ENCODE measurements at regions not wholly inside any gene's neighbourhood (a gene's known extent, or its start where the extent isn't known, plus 50 kb on each side); places are given as distances from the start of the nearest gene placed in this dataset.

- no peak for TF ChIP-seq CTCF (IDR thresholded peaks at IDR 0.05 in 2 of 3, conservative IDR thresholded peaks at IDR 0.05 in 1 of 3; ENCODE audit: borderline replicate concordance in 1 of 3, insufficient read depth in 1 of 3, low read depth in 2 of 3, low read length in 2 of 3)
- TF ChIP-seq EZH2phosphoT487 (IDR thresholded peaks at IDR 0.05; ENCODE audit: borderline replicate concordance) = no peak
- no peak for TF ChIP-seq EZH2 (IDR thresholded peaks at IDR 0.05)
- no peak for TF ChIP-seq EGR1 (IDR thresholded peaks at IDR 0.05; ENCODE audit: low read depth)
- no peak for TF ChIP-seq JUND (IDR thresholded peaks at IDR 0.05)
- no peak for TF ChIP-seq POLR2AphosphoS5 (IDR thresholded peaks at IDR 0.05; ENCODE audit: low read depth, low read length)
- no peak for TF ChIP-seq POLR2A (IDR thresholded peaks at IDR 0.05; ENCODE audit: borderline replicate concordance, extremely low read depth, insufficient read depth, insufficient read length)
- no peak for TF ChIP-seq FOSL1 (IDR thresholded peaks at IDR 0.05; ENCODE audit: low read depth)
- TF ChIP-seq SP1 (IDR thresholded peaks at IDR 0.05; ENCODE audit: low read depth) = no peak
- no peak for TF ChIP-seq ZBTB33 (IDR thresholded peaks at IDR 0.05; ENCODE audit: extremely low read depth, insufficient replicate concordance, low read length)
- TF ChIP-seq MAX (IDR thresholded peaks at IDR 0.05) = no peak
- no peak for TF ChIP-seq REST (IDR thresholded peaks at IDR 0.05; ENCODE audit: low read depth)
- TF ChIP-seq CEBPB (IDR thresholded peaks at IDR 0.05; ENCODE audit: low read depth) = no peak
- TF ChIP-seq ZFX (IDR thresholded peaks at IDR 0.05) = no peak
Measured at GRCh38 chr6:2597991-2598390, 152.7 kb downstream of the MYLK4 start.

Data from HCT116 (cell line).